GM10248 (cell line): ENCODE measurements at regions not wholly inside any gene's neighbourhood (a gene's known extent, or its start where the extent isn't known, plus 50 kb on each side); places are given as distances from the start of the nearest gene placed in this dataset.

Source experiments
- CTCF ChIA-PET: fragments of 300-600 bp; sonication (Branson Sonifier 250); formaldehyde crosslinking; extraction: SDS; loops from one replicate; lab custom pipeline; 2021; ENCODE audit warnings: antibody characterized with exemption; lab: Yijun Ruan, JAX
- POLR2A ChIA-PET: fragments of 350-650 bp; sonication (Branson Sonifier 250); formaldehyde crosslinking; extraction: SDS; loops from one replicate; lab custom pipeline; 2020; ENCODE audit warnings: antibody characterized with exemption; lab: Yijun Ruan, JAX
- DNase-seq: peaks from one replicate; pipeline ENCODE4 v3.0.0; 2012; ENCODE audit errors: extremely low spot score
- TF ChIP-seq, protein P1 (sequence below): IDR thresholded peaks from 2 replicates; pipeline ENCODE4 v1.5.1; 2012; ENCODE audit warnings: mild to moderate bottlenecking, low read depth; ENCODE audit errors: extremely low read depth, missing control alignments, control extremely low read depth

DNA sequence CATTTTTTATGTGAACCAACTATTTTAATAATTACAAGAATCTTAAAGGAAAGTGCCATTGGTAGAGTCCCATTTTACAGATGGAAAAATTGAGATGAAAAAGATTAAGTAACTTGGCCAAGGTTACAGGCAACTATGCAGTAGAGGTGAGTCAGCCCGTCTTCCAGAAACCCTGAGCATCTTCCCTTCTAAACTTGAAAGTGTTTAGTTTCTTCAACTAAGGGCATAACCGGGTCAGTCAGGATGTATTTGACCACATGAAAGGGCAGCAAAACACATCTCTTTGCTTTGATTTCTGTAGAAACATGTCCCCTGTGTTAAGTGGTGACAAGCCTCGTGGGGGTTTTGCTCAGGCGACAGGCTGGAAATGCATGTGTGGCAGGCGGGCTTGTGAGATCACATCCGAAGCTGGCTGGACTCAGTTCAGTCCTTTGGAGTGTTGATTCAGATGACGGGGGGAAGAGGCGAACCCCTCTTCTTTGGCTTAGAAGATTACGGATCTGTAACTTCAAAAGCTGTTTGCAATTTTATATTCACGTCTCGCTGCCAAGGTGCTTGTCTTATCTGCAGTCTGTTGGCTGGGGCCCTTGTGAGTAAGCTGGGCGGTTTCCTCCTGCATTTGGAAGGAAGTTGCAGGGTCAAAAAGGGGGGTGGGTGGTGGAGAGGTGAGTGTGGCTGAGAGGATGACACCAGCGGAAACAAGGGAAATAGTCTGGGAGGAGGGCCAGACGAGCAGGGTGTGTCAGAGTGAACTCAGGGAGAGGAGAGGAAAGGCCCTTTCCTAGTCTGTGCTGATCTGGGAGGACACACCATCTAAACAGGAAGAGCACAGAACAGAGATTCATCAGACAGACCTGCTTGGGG lies 78.9 kb upstream of the RPS23 start:
- POLR2A ChIA-PET: no interaction called here
- peak; percentile 34 for DNase-seq
- TF ChIP-seq, protein P1, sequence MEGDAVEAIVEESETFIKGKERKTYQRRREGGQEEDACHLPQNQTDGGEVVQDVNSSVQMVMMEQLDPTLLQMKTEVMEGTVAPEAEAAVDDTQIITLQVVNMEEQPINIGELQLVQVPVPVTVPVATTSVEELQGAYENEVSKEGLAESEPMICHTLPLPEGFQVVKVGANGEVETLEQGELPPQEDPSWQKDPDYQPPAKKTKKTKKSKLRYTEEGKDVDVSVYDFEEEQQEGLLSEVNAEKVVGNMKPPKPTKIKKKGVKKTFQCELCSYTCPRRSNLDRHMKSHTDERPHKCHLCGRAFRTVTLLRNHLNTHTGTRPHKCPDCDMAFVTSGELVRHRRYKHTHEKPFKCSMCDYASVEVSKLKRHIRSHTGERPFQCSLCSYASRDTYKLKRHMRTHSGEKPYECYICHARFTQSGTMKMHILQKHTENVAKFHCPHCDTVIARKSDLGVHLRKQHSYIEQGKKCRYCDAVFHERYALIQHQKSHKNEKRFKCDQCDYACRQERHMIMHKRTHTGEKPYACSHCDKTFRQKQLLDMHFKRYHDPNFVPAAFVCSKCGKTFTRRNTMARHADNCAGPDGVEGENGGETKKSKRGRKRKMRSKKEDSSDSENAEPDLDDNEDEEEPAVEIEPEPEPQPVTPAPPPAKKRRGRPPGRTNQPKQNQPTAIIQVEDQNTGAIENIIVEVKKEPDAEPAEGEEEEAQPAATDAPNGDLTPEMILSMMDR: no peak
- CTCF ChIA-PET: interaction anchor here (1.7 to 2.5 kb wide), 2 partner anchors 10 to 1208 kb away, joined by 4 to 12 read pairs; no protein-coding TSS in a partner anchor

DNA sequence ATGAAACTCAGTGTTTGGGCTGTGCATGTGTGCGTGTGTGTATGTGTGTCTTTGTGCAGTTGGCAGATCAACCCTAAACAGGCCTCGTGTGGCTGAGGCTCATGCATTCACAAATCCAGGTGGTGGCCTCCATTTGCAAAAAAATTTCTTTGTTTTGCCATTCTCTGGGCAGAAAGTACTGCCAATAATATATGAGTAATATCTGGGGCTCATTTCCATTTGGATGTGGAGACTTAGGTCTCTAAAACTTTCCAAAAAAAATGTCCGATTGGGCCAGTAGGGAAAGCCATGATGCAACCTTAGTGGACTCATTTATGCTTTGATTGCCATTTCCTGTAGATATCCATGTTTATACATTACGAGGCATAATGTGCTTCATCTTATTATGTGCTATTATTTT lies 77.9 kb upstream of the RPS23 start:
- ChIA-PET CTCF (interaction anchor here (0.9 to 7.5 kb wide), 3 partner anchors 7 to 1264 kb away, joined by 3 to 102 read pairs (median 64); no protein-coding TSS in a partner anchor), POLR2A (no interaction called here)
- TF ChIP-seq, protein P1: no peak
- no peak for DNase-seq

DNA sequence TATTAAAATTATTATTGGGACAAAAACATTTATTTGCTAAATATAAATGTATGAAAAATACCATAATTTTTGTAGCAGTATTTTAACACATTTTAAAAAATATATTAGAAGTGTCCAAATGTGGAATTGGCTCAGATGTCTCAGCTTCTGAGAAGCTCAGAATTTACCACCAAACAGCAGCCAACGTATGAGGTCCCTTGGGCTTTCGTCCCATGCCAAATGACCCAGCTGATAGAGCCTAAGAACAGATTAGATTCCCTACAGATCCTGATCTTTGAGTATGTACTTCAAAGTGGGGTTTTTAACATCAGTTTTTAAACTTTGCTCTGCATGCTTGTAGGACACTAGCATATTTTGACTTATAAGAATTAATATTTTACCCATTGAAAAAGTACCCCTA lies 77.3 kb upstream of the RPS23 start:
- TF ChIP-seq, protein P1: no peak
- ChIA-PET POLR2A (no interaction called here), CTCF (interaction anchor here (0.9 to 7.5 kb wide), 4 partner anchors 8 to 1265 kb away, joined by 3 to 102 read pairs (median 34); no protein-coding TSS in a partner anchor)
- no peak for DNase-seq

DNA sequence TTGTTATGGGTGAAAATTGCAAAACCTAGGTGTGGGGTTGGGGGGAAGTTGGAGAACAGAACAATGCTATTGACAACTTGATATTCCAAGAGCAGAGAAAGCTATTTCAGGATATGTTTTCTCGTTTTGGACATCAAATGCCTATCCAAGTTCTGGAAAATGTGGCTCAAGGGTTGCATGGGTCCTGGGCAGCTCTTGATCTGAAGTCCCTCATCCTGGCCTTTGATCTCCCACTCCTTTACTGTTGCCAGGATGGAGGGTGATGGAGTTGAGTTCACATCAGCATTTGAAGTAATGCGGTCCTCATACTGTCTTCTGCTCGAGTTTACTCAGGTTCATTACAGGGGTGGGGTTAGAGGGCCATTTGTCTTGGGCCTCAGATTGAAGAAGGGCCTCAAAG lies 76.9 kb upstream of the RPS23 start:
- no peak for DNase-seq
- TF ChIP-seq, protein P1: no peak
- ChIA-PET POLR2A (no interaction called here), CTCF (interaction anchor here (0.9 to 7.5 kb wide), 4 partner anchors 8 to 1265 kb away, joined by 3 to 102 read pairs (median 34); no protein-coding TSS in a partner anchor)

DNA sequence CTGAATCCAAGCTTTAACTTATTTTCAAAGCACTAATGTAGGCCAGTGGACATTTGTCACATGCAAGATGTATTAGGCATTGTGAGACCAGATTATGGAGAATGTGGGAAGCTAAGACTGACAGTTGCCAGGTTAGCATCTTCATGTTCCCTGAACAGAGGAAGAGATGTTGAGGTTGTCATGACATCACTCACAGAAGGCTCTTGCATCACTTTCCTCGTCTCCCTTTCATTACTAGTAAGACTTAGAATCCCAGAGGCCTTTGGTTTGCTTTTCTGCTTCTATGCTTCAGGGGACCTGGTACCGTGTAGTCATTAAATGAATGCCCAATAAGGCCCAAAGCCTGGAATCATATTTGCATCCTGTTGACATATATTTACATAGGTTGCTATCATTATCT lies 76.4 kb upstream of the RPS23 start:
- CTCF ChIA-PET: interaction anchor here (2.4 to 7.5 kb wide), 3 partner anchors 9 to 1210 kb away, joined by 5 to 102 read pairs (median 64); no protein-coding TSS in a partner anchor
- DNase-seq: no peak
- TF ChIP-seq, protein P1: no peak
- POLR2A ChIA-PET: no interaction called here

DNA sequence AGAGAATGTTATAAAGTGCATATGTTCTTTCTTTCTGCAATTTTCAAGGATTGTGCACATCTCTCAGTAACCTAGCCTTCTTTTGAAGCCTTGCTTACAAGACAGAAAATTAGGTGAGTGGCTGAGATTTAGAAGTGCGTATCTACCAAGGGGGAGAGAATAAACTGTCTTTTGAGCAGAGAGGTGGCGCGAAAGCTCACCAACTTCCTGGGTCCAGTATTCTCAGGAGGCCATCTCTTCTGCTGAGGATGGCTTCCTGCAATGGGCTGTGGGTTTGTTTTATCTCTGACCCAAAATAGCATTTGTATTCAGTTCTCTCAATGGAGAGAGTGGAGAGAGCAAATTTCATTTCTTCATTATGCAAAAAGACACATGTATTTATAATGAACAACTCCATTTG lies 75.4 kb upstream of the RPS23 start:
- ChIA-PET CTCF (interaction anchor here (1.2 to 7.5 kb wide), 6 partner anchors 7 to 1211 kb away, joined by 4 to 102 read pairs (median 14); no protein-coding TSS in a partner anchor), POLR2A (no interaction called here)
- DNase-seq: no peak
- TF ChIP-seq, protein P1: no peak
